H1 (cell line): ENCODE measurements at regions not wholly inside any gene's neighbourhood (a gene's known extent, or its start where the extent isn't known, plus 50 kb on each side); places are given as distances from the start of the nearest gene placed in this dataset.
A peak's percentile ranks its signal among the peaks of the same experiment; 100 is the strongest.

Source experiments
- CTCF ChIA-PET: fragments of 300-600 bp; sonication (Branson Sonifier 250); formaldehyde crosslinking; loops from one replicate; lab custom pipeline; 2021; ENCODE audit not compliant: partially characterized antibody; lab: Charles Lee
- POLR2A ChIA-PET: fragments of 300-600 bp; sonication (Branson Sonifier 250); formaldehyde crosslinking; loops from one replicate; lab custom pipeline; 2021; ENCODE audit warnings: inconsistent platforms; ENCODE audit not compliant: partially characterized antibody; lab: Charles Lee
- DNase-seq, 2 experiments: peaks; one replicate each; pipeline versions ENCODE4 v3.0.0 to v3.0.0-alpha.2; 2010 to 2022; ENCODE audit warnings: low spot score in 2 of 2, low read depth in 1 of 2, mixed read lengths in 1 of 2
- FAIRE-seq: peaks from 2 replicates; lab custom pipeline; 2011; peaks lifted over from hg19 to GRCh38; lab: Jason Lieb, UNC
- H2AFZ ChIP-seq: 2 replicates; pipeline ENCODE4 v1.8.1; 2012; ENCODE audit warnings: low read length, inconsistent platforms
- H2AK5ac ChIP-seq: 2 replicates; pipeline ENCODE4 v1.6.1; 2013; ENCODE audit warnings: low read depth, low read length
- H2BK120ac ChIP-seq: replicated peaks from 2 replicates; pipeline ENCODE3; 2013; ENCODE audit warnings: low read depth, low read length, inconsistent platforms
- H2BK12ac ChIP-seq: 2 replicates; pipeline ENCODE4 v1.6.1; 2013; ENCODE audit warnings: low read depth, low read length
- H2BK15ac ChIP-seq: 2 replicates; pipeline ENCODE4 v1.6.1; 2013; ENCODE audit warnings: low read length
- H2BK20ac ChIP-seq: 2 replicates; pipeline ENCODE4 v1.6.1; 2013; ENCODE audit warnings: low read length
- H2BK5ac ChIP-seq: 2 replicates; pipeline ENCODE4 v1.6.1; 2013; ENCODE audit warnings: low read depth, low read length
- H3K14ac ChIP-seq: 2 replicates; pipeline ENCODE4 v1.6.1; 2013; ENCODE audit warnings: inconsistent platforms; ENCODE audit not compliant: insufficient read length
- H3K18ac ChIP-seq: 2 replicates; pipeline ENCODE4 v1.6.1; 2013; ENCODE audit warnings: low read length; ENCODE audit errors: extremely low read depth
- H3K23ac ChIP-seq: 2 replicates; pipeline ENCODE4 v1.6.1; 2013; ENCODE audit warnings: inconsistent platforms; ENCODE audit not compliant: insufficient read length
- H3K23me2 ChIP-seq: 2 replicates; pipeline ENCODE4 v1.6.1; 2013; ENCODE audit warnings: low read depth, low read length
- H3K27ac ChIP-seq: 2 replicates; pipeline ENCODE4 v1.6.1; 2011; ENCODE audit warnings: low read depth, low read length, inconsistent platforms
- H3K27me3 ChIP-seq, 4 experiments: replicated peaks in 1 of 4; 1 replicate in 1 of 4; 2 replicates in 3 of 4; pipeline versions ENCODE4 v1.6.1 to v1.8.1; 2011 to 2013; ENCODE audit warnings: low read length in 3 of 4, mild to moderate bottlenecking in 3 of 4, inconsistent platforms in 2 of 4, mixed read lengths in 2 of 4, moderate library complexity in 1 of 4; ENCODE audit not compliant: control insufficient read depth in 3 of 4, insufficient read depth in 3 of 4; ENCODE audit errors: extremely low read depth in 1 of 4
- H3K36me3 ChIP-seq, 4 experiments: 2 replicates each; pipeline versions ENCODE4 v1.6.1 to v1.8.1; 2011 to 2013; ENCODE audit warnings: mild to moderate bottlenecking in 4 of 4, low read length in 3 of 4, moderate library complexity in 2 of 4, control low read depth in 1 of 4, inconsistent platforms in 1 of 4; ENCODE audit not compliant: insufficient read depth in 4 of 4, control insufficient read depth in 2 of 4
- H3K4ac ChIP-seq: replicated peaks from 2 replicates; pipeline ENCODE3; 2013; ENCODE audit warnings: low read length, low read depth, mixed read lengths, inconsistent platforms; ENCODE audit not compliant: insufficient read length
- H3K4me1 ChIP-seq, 4 experiments: replicated peaks in 1 of 4; 1 replicate in 1 of 4; 2 replicates in 3 of 4; pipeline versions ENCODE4 v1.6.1 to v1.8.1; 2011 to 2013; ENCODE audit warnings: low read length in 3 of 4, inconsistent platforms in 2 of 4, mixed read lengths in 1 of 4; ENCODE audit not compliant: insufficient read depth in 4 of 4, control insufficient read depth in 3 of 4
- H3K4me2 ChIP-seq, 2 experiments: 2 replicates each; pipeline versions ENCODE4 v1.6.1 to v1.8.1; 2011 to 2013; ENCODE audit warnings: low read depth in 2 of 2, low read length in 2 of 2, control low read depth in 1 of 2, inconsistent platforms in 1 of 2, mild to moderate bottlenecking in 1 of 2; ENCODE audit not compliant: insufficient read depth in 1 of 2
- H3K4me3 ChIP-seq, 4 experiments: fragments of 200-600, 300-600 bp in 1 of 4; sonication (generic), shearing (Covaris generic), sonication (Bioruptor Twin) in 1 of 4; 2 replicates each; pipeline versions ENCODE4 v1.5.1 to v1.8.1; 2011 to 2016; ENCODE audit warnings: low read length in 4 of 4, low read depth in 3 of 4, control low read depth in 2 of 4, inconsistent platforms in 2 of 4, mild to moderate bottlenecking in 2 of 4, mixed read lengths in 1 of 4, moderate library complexity in 1 of 4; ENCODE audit not compliant: insufficient read depth in 2 of 4; ENCODE audit errors: extremely low read depth in 1 of 4
- H3K56ac ChIP-seq: replicated peaks from 2 replicates; pipeline ENCODE3; 2013; ENCODE audit warnings: low read depth, mild to moderate bottlenecking, mixed read lengths, low read length, inconsistent platforms; ENCODE audit not compliant: insufficient read length
- H3K79me1 ChIP-seq: 2 replicates; pipeline ENCODE4 v1.6.1; 2013; ENCODE audit warnings: low read depth, low read length, control low read depth
- H3K79me2 ChIP-seq, 2 experiments: 2 replicates each; pipeline versions ENCODE4 v1.6.1 to v1.8.1; 2012 to 2013; ENCODE audit warnings: low read length in 2 of 2, mild to moderate bottlenecking in 2 of 2, inconsistent platforms in 1 of 2; ENCODE audit not compliant: insufficient read depth in 2 of 2, control insufficient read depth in 1 of 2
- H3K9ac ChIP-seq, 4 experiments: replicated peaks in 1 of 4; 1 replicate in 1 of 4; 2 replicates in 3 of 4; pipeline versions ENCODE4 v1.6.1 to v1.8.1; 2011 to 2013; ENCODE audit warnings: low read depth in 3 of 4, low read length in 3 of 4, control low read depth in 2 of 4, mild to moderate bottlenecking in 2 of 4, moderate library complexity in 2 of 4, inconsistent platforms in 1 of 4; ENCODE audit errors: extremely low read depth in 1 of 4
- H3K9me3 ChIP-seq, 2 experiments: 2 replicates each; pipeline versions ENCODE4 v1.6.1 to v1.8.1; 2012 to 2013; ENCODE audit warnings: mild to moderate bottlenecking in 2 of 2, moderate library complexity in 2 of 2, control low read depth in 1 of 2, inconsistent platforms in 1 of 2, low read depth in 1 of 2, low read length in 1 of 2, mixed read lengths in 1 of 2; ENCODE audit not compliant: insufficient read depth in 2 of 2
- H4K20me1 ChIP-seq, 2 experiments: replicated peaks in 1 of 2; 2 replicates each; pipeline versions ENCODE3 to v1.8.1; 2011 to 2013; ENCODE audit warnings: inconsistent platforms in 2 of 2, low read length in 2 of 2, mild to moderate bottlenecking in 1 of 2; ENCODE audit not compliant: insufficient read depth in 2 of 2, control insufficient read depth in 1 of 2
- H4K5ac ChIP-seq: 2 replicates; pipeline ENCODE4 v1.6.1; 2013; ENCODE audit warnings: low read length, low read depth, mixed read lengths, inconsistent platforms; ENCODE audit not compliant: insufficient read length
- H4K8ac ChIP-seq: 2 replicates; pipeline ENCODE4 v1.8.0; 2013; ENCODE audit warnings: mild to moderate bottlenecking, moderate library complexity, low read length, inconsistent platforms; ENCODE audit not compliant: insufficient read depth; ENCODE audit errors: extremely low read depth
- H4K91ac ChIP-seq: replicated peaks from 2 replicates; pipeline ENCODE3; 2013; ENCODE audit warnings: low read length, mixed read lengths, inconsistent platforms; ENCODE audit not compliant: insufficient read length
- BACH1 ChIP-seq: IDR thresholded peaks from 2 replicates; pipeline ENCODE4 v1.6.1; 2012; ENCODE audit warnings: low read length, improper control_type of control experiment
- CBX8 ChIP-seq: fragments of 300-800, 300-1000 bp; sonication (generic); IDR thresholded peaks from 2 replicates; pipeline ENCODE4 v1.7.1; 2016; ENCODE audit warnings: low read depth, low read length, borderline replicate concordance
- MAFK ChIP-seq: IDR thresholded peaks from 2 replicates; pipeline ENCODE4 v1.6.1; 2012; ENCODE audit warnings: low read depth, mild to moderate bottlenecking, improper control_type of control experiment, low read length
- POU5F1 ChIP-seq: IDR thresholded peaks from 2 replicates; pipeline ENCODE4 v1.6.1; 2011; ENCODE audit warnings: low read depth, mild to moderate bottlenecking, low read length, moderate library complexity
- RAD21 ChIP-seq, 2 experiments: IDR thresholded peaks in 1 of 2; conservative IDR thresholded peaks in 1 of 2; 2 replicates each; pipeline ENCODE4 v1.6.1; 2011; ENCODE audit warnings: low read depth in 2 of 2, low read length in 2 of 2, improper control_type of control experiment in 1 of 2, inconsistent platforms in 1 of 2, mild to moderate bottlenecking in 1 of 2, moderate library complexity in 1 of 2
- RBBP5 ChIP-seq: IDR thresholded peaks from 2 replicates; pipeline ENCODE4 v1.7.1; 2012; ENCODE audit warnings: low read depth, mild to moderate bottlenecking, inconsistent platforms, low read length, moderate library complexity, borderline replicate concordance
- RXRA ChIP-seq: IDR thresholded peaks from 2 replicates; pipeline ENCODE4 v1.6.1; 2011; ENCODE audit warnings: low read depth, mild to moderate bottlenecking, low read length, moderate library complexity; ENCODE audit not compliant: insufficient read depth
- WGBS, 2 experiments: shearing (Covaris generic) in 1 of 2; methylation state at CpG; one replicate each; pipeline versions ENCODE4 v1.1.6 to v1.1.7; 2013 to 2015; ENCODE audit warnings: low lambda C conversion rate in 2 of 2, mixed read lengths in 2 of 2, inconsistent platforms in 1 of 2, low coverage in 1 of 2, missing lambda C conversion rate in 1 of 2; ENCODE audit not compliant: insufficient replicate concordance in 2 of 2, insufficient coverage in 1 of 2, insufficient read length in 1 of 2; ENCODE audit errors: extremely low coverage in 1 of 2, missing lambda C conversion rate in 1 of 2; 5-methylcytosine and 5-hydroxymethylcytosine counted together

DNA sequence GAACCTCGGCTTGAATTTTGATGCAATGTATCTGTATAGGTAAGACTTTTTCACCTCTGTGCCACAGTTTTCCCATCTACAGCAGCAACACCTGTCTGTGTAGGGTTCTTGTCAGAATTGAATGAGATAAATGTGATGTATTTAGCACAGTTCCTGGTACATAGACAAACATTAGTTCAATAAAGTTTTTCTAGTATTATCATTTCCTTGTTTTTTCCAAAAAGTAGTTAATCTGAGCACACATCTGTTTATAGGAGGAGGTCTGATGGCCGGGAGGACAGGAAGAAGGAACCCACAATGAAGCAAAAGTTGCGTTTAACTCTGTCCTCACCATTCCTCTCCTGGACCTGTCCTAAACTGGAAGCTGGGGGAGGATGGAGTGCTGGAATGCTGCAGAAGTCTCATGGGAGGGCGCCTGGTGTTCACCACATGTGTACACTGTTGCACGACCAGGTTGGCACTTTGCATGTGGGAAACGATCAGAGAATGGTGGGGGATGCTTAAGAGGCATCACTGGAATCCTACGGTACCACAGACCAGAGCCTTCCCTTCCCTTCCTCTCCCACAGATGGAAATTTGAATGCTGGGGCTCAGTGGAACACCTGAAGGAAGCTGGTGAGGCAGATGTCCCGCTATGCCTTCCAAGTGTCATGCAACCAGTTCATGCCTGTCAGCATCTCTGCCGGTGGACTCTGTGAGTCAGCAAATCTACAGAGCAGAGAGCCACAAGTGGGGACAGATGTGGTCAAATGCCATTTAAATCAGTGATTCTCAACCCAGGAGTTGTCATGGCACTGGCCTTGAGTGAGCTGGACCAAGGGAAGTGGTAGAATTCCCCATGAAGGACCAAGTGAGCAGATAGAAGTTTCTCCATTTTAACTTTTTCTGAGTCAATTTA lies 315.6 kb downstream of the DLEU7 start:
- CTCF ChIA-PET = interaction anchor here (0.7 to 2.0 kb wide), 3 partner anchors 9 to 444 kb away, joined by 3 to 5 read pairs (median 4); no protein-coding TSS in a partner anchor
- TF ChIP-seq RBBP5 (no peak), CBX8 (no peak), BACH1 (0 out of 2 replicates have a peak, but pooled peaks have one; percentile 44), POU5F1 (no peak), MAFK (no peak), RAD21 (IDR thresholded peaks at IDR 0.05 in 1 of 2, conservative IDR thresholded peaks at IDR 0.05 in 1 of 2; ENCODE audit: low read depth in 2 of 2, low read length in 2 of 2) (no peak), RXRA (no peak)
- TF ChIP-seq, all 59 proteins: peak for 1
- H4K91ac ChIP-seq = peak overlapping the region; percentile 15
- H3K23me2 ChIP-seq = no peaks in the 10 kb centered on the region
- no peak overlapping the region for H3K14ac ChIP-seq
- WGBS, 2 experiments = 86% methylated on average over 9 of the region's 9 CpGs; no CpG with 5 or more reads in 1 of the 2 experiments
- POLR2A ChIA-PET = interaction anchor here (1.0 kb wide), 1 partner anchor 33 kb away, joined by 3 read pairs; no protein-coding TSS in a partner anchor
- peak overlapping the region; percentile 27; the same call in 1 of the 2 replicates for H3K18ac ChIP-seq
- H3K4ac ChIP-seq = no peak overlapping the region
- no peak overlapping the region for H3K27ac ChIP-seq
- no peak overlapping the region for H4K8ac ChIP-seq
- no peak overlapping the region; a peak in 1 of 7 replicates for H3K9ac ChIP-seq
- no peak overlapping the region for H3K56ac ChIP-seq
- no peaks in the 10 kb centered on the region for H3K27me3 ChIP-seq
- peak overlapping the region; percentile 69 for H2BK12ac ChIP-seq
- no peak overlapping the region for H2AFZ ChIP-seq
- H2BK20ac ChIP-seq = peak overlapping the region; percentile 64; the same call in 1 of the 2 replicates
- H3K4me1 ChIP-seq = peaks cover 0 to 3% (median 1%) of the 10 kb centered on the region in 4 experiments; a peak in 2 of 7 replicates
- no peak overlapping the region for H4K5ac ChIP-seq
- no peaks in the 10 kb centered on the region for H3K9me3 ChIP-seq
- H3K4me2 ChIP-seq = no peak overlapping the region
- peak overlapping the region; percentile 36 for H2BK120ac ChIP-seq
- H2BK15ac ChIP-seq = peak overlapping the region; percentile 72; the same call in 1 of the 2 replicates
- H3K23ac ChIP-seq = no peak overlapping the region
- no peak overlapping the region for H3K4me3 ChIP-seq
- peak overlapping the region; percentile 77; the same call in 1 of the 2 replicates for H2BK5ac ChIP-seq
- H2AK5ac ChIP-seq = no peak overlapping the region
- H3K36me3 ChIP-seq = no peaks in the 10 kb centered on the region
- DNase-seq (no peak), FAIRE-seq (no peak)
- H4K20me1 ChIP-seq = no peaks in the 10 kb centered on the region
- no peaks in the 10 kb centered on the region for H3K79me2 ChIP-seq
- no peaks in the 10 kb centered on the region for H3K79me1 ChIP-seq
